OCI-LY1 (cell line): ENCODE measurements at regions not wholly inside any gene's neighbourhood (a gene's known extent, or its start where the extent isn't known, plus 50 kb on each side); places are given as distances from the start of the nearest gene placed in this dataset.

ENCODE experiments used
- H2AFZ ChIP-seq: fragments of 200-600 bp; sonication (generic), shearing (Covaris generic); 2 replicates; pipeline ENCODE4 v1.6.0; 2014; ENCODE audit warnings: antibody characterized with exemption, mild to moderate bottlenecking, low read length
- H3F3A ChIP-seq: fragments of 200-600 bp; sonication (generic), shearing (Covaris generic); 2 replicates; pipeline ENCODE4 v1.6.0; 2014; ENCODE audit warnings: mild to moderate bottlenecking, antibody characterized with exemption, low read length, moderate library complexity; ENCODE audit not compliant: insufficient read depth
- H3K27ac ChIP-seq: fragments of 200-600 bp; sonication (generic); 2 replicates; pipeline ENCODE4 v1.5.1; 2014; ENCODE audit warnings: low read length, mixed run types, mild to moderate bottlenecking, low read depth; ENCODE audit not compliant: poor library complexity, severe bottlenecking
- H3K27me3 ChIP-seq: fragments of 200-600 bp; sonication (generic); 2 replicates; pipeline ENCODE4 v1.6.0; 2014; ENCODE audit warnings: antibody characterized with exemption, mild to moderate bottlenecking, low read length, moderate library complexity; ENCODE audit not compliant: insufficient read depth
- H3K36me3 ChIP-seq: fragments of 200-600 bp; sonication (generic); 2 replicates; pipeline ENCODE4 v1.6.1; 2014; ENCODE audit warnings: mild to moderate bottlenecking, antibody characterized with exemption, low read length, moderate library complexity, mixed read lengths; ENCODE audit not compliant: insufficient read depth
- H3K4me1 ChIP-seq: fragments of 200-600 bp; sonication (generic); 2 replicates; pipeline ENCODE4 v1.5.1; 2014; ENCODE audit warnings: mild to moderate bottlenecking, low read length, moderate library complexity; ENCODE audit not compliant: insufficient read depth, severe bottlenecking
- H3K4me2 ChIP-seq: fragments of 200-600 bp; sonication (generic), shearing (Covaris generic); 2 replicates; pipeline ENCODE4 v1.6.1; 2014; ENCODE audit warnings: low read length
- H3K4me3 ChIP-seq: fragments of 200-600 bp; sonication (generic); 2 replicates; pipeline ENCODE4 v1.5.1; 2014; ENCODE audit warnings: low read length, low read depth, mild to moderate bottlenecking, mixed read lengths; ENCODE audit not compliant: poor library complexity, severe bottlenecking
- H3K79me2 ChIP-seq: fragments of 200-600 bp; shearing (Covaris generic); 2 replicates; pipeline ENCODE4 v1.6.1; 2016; ENCODE audit warnings: mixed run types, low read length, mixed read lengths; ENCODE audit not compliant: insufficient read depth
- H3K9ac ChIP-seq: fragments of 200-600 bp; sonication (generic), shearing (Covaris generic); 2 replicates; pipeline ENCODE4 v1.6.1; 2014; ENCODE audit warnings: mild to moderate bottlenecking, low read length, mixed read lengths
- H3K9me2 ChIP-seq: fragments of 200-600 bp; sonication (generic), shearing (Covaris generic); 2 replicates; pipeline ENCODE4 v1.6.1; 2014; ENCODE audit warnings: low read depth, mild to moderate bottlenecking, low read length, mixed read lengths
- H3K9me3 ChIP-seq: fragments of 200-600 bp; shearing (Covaris generic); 2 replicates; pipeline ENCODE4 v1.6.1; 2014; ENCODE audit warnings: low read length, mixed read lengths
- H4K20me1 ChIP-seq: fragments of 200-600 bp; sonication (generic), shearing (Covaris generic); 2 replicates; pipeline ENCODE4 v1.6.0; 2016; ENCODE audit warnings: mild to moderate bottlenecking, low read length; ENCODE audit not compliant: insufficient read depth
- CTCF ChIP-seq: fragments of 200-600 bp; sonication (generic), shearing (Covaris generic); IDR thresholded peaks from 2 replicates; pipeline ENCODE4 v1.5.1; 2017; ENCODE audit warnings: mild to moderate bottlenecking, antibody characterized with exemption, low read length, moderate library complexity, mixed read lengths
- EZH2 ChIP-seq: fragments of 200-600 bp; sonication (generic), shearing (Covaris generic); IDR thresholded peaks from 2 replicates; pipeline ENCODE4 v1.8.0; 2017; ENCODE audit warnings: borderline replicate concordance, mixed run types, mild to moderate bottlenecking, antibody characterized with exemption, low read length, moderate library complexity, mixed read lengths

- no peaks in the 10 kb centered on the region for H3K9me3 ChIP-seq
- H3K27ac ChIP-seq: no peak overlapping the region
- TF ChIP-seq CTCF: no peak
- TF ChIP-seq EZH2: no peak
- no peaks in the 10 kb centered on the region for H3F3A ChIP-seq
- no peak overlapping the region for H2AFZ ChIP-seq
- H3K27me3 ChIP-seq: no peaks in the 10 kb centered on the region
- H3K4me3 ChIP-seq: no peak overlapping the region
- H4K20me1 ChIP-seq: no peaks in the 10 kb centered on the region
- H3K4me2 ChIP-seq: no peak overlapping the region
- H3K9me2 ChIP-seq: no peaks in the 10 kb centered on the region
- no peaks in the 10 kb centered on the region for H3K79me2 ChIP-seq
- no peaks in the 10 kb centered on the region for H3K36me3 ChIP-seq
- H3K4me1 ChIP-seq: no peaks in the 10 kb centered on the region
- no peak overlapping the region for H3K9ac ChIP-seq
These were observed 64.9 kb upstream of the BARHL2 start for GRCh38 chr1:90782046-90782445.

DNA sequence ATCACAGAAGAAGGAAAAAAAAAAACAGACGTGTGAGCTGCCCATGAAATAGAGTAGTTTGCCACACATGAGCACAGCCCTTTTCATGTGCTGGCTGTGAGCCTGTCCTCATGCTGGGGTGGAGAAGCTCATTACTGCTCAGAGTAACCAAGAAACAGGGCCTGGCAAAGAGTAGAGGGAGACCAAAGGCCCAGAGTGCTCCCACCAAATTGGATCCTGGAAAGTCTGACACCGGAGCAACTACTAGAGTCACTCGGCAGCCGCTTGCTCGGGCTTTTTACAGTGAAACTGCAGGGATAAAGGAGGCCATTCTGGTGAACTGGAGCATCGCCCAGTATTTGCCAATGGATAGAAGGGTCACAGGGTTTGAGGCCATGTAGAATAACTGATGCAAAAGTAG is 64.4 kb upstream of the BARHL2 start:
- H3K27ac ChIP-seq: no peak overlapping the region
- no peaks in the 10 kb centered on the region for H3K9me2 ChIP-seq
- no peaks in the 10 kb centered on the region for H3F3A ChIP-seq
- TF ChIP-seq EZH2 (no peak), CTCF (no peak)
- no peaks in the 10 kb centered on the region for H3K4me1 ChIP-seq
- no peak overlapping the region for H2AFZ ChIP-seq
- no peaks in the 10 kb centered on the region for H3K27me3 ChIP-seq
- no peaks in the 10 kb centered on the region for H3K79me2 ChIP-seq
- no peak overlapping the region for H3K9ac ChIP-seq
- no peak overlapping the region for H3K4me3 ChIP-seq
- H3K9me3 ChIP-seq: no peaks in the 10 kb centered on the region
- no peak overlapping the region for H3K4me2 ChIP-seq
- H4K20me1 ChIP-seq: no peaks in the 10 kb centered on the region
- H3K36me3 ChIP-seq: no peaks in the 10 kb centered on the region

- H2AFZ ChIP-seq: no peak overlapping the region
- no peaks in the 10 kb centered on the region for H4K20me1 ChIP-seq
- no peaks in the 10 kb centered on the region for H3K4me1 ChIP-seq
- no peak overlapping the region for H3K4me2 ChIP-seq
- no peaks in the 10 kb centered on the region for H3K79me2 ChIP-seq
- H3K27me3 ChIP-seq: no peaks in the 10 kb centered on the region
- H3K9me3 ChIP-seq: no peaks in the 10 kb centered on the region
- H3K27ac ChIP-seq: no peak overlapping the region
- H3K4me3 ChIP-seq: no peak overlapping the region
- no peaks in the 10 kb centered on the region for H3K36me3 ChIP-seq
- TF ChIP-seq CTCF (no peak), EZH2 (no peak)
- no peak overlapping the region for H3K9ac ChIP-seq
- no peaks in the 10 kb centered on the region for H3K9me2 ChIP-seq
- no peaks in the 10 kb centered on the region for H3F3A ChIP-seq
These were observed 63.9 kb upstream of the BARHL2 start for GRCh38 chr1:90780981-90781380.
